ENCODE measurements at regions not wholly inside any gene's neighbourhood (a gene's known extent, or its start where the extent isn't known, plus 50 kb on each side); places are given as distances from the start of the nearest gene placed in this dataset.

GRCh38 chr10:3682745-3683144, 102.3 kb downstream of the KLF6 start:
- Mint-ChIP-seq H3K9me3 (peaks cover 6% of the 10 kb centered on the region), H3K4me3 (no peak overlapping the region), H3K27me3 (peaks cover 5% of the 10 kb centered on the region), H3K4me1 (peaks cover 11% of the 10 kb centered on the region), H3K36me3 (ENCODE audit: low read depth) (no peaks in the 10 kb centered on the region), H3K27ac (no peak overlapping the region)
- no peak for DNase-seq
- intact Hi-C loops (cut with micrococcal nuclease): no loop called here

DNA sequence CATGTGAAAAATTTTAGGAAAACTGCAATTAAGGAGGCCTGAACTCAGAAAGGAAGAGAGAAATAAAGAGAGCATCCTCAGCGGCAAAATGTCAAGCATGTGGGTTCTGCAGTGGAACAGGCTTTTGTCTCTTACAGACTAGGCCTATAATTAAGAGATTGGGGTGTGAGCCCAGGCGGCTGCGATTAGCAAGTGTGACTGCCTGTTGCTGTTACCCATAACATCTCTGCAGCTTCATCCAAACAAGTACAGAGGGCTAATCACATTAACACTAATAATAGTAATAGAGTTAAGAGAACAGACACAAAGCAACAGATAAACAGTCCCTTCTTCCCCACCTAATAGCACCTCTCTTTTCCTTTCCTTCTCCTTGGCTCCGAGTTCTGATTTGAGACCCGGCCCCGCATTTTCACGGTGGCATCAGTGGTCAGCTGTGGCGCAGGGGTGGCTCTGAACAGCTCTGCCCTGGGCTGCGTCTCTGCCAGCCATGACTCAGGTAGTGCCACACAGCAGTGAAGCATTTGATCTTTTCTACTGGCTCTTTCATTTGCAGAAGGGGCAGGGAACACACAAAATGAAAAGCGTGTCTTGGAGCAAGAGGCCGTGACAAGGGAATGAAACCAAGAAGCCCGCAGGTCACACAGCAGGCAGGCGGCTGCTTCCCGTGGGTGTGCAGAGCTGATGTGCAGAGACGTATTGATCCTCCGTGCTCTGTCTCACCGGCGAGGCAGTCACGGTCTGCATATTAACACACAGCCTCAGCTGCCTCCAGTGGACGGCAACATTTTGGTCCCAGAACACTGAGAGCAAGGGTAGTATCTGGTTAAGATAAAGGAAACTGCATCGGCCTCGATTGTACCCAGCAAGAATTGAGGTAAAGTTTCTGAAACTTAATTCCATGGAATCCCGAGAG, 103.1 kb downstream of the KLF6 start:
- intact Hi-C loops (cut with micrococcal nuclease): no loop called here
- Mint-ChIP-seq H3K4me3 (no peak overlapping the region), H3K36me3 (ENCODE audit: low read depth) (no peaks in the 10 kb centered on the region), H3K4me1 (peaks cover 11% of the 10 kb centered on the region), H3K9me3 (peaks cover 3% of the 10 kb centered on the region), H3K27ac (no peak overlapping the region), H3K27me3 (peaks cover 5% of the 10 kb centered on the region)
- no peak for DNase-seq

- intact Hi-C loops (cut with micrococcal nuclease): no loop called here
Observed at GRCh38 chr10:3679950-3680629, 104.9 kb downstream of the KLF6 start.

DNA sequence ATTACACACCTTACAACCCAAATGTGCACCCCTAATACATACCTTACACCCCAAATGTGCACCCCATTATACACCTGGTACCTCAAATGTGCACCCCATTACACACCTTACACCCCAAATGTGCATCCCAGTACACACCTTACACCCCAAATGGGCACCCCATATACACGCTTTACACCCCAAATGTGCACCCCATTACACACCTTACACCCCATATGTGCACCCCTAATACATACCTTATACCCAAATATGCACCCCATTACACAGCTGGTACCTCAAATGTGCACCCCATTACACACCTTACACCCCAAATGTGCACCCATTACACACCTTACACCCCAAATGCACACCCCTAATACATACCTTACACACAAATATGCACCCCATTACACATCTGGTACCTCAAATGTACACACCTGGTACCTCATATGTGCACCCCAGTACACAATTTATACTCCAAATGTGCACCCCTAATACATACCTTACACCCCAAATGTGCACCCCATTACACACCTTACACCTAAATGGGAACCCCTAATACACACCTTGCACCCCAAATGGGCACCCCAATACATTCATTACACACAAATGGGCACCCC, 106.3 kb downstream of the KLF6 start:
- DNase-seq: no peak
- intact Hi-C loops (cut with micrococcal nuclease): no loop called here
- no peaks in the 10 kb centered on the region for H3K36me3 Mint-ChIP-seq (ENCODE audit: low read depth)
- H3K4me3 Mint-ChIP-seq: no peak overlapping the region
- H3K4me1 Mint-ChIP-seq: peaks cover 4% of the 10 kb centered on the region
- H3K27ac Mint-ChIP-seq: no peak overlapping the region
- no peaks in the 10 kb centered on the region for H3K9me3 Mint-ChIP-seq
- H3K27me3 Mint-ChIP-seq: peaks cover 7% of the 10 kb centered on the region

More at GRCh38 chr10:3679950-3680629, 104.9 kb downstream of the KLF6 start:
- Mint-ChIP-seq H3K4me1 (peaks cover 13% of the 10 kb centered on the region), H3K36me3 (ENCODE audit: low read depth) (no peaks in the 10 kb centered on the region), H3K9me3 (no peaks in the 10 kb centered on the region), H3K27ac (no peak overlapping the region), H3K4me3 (no peak overlapping the region), H3K27me3 (peaks cover 5% of the 10 kb centered on the region)
- DNase-seq: no peak

DNA sequence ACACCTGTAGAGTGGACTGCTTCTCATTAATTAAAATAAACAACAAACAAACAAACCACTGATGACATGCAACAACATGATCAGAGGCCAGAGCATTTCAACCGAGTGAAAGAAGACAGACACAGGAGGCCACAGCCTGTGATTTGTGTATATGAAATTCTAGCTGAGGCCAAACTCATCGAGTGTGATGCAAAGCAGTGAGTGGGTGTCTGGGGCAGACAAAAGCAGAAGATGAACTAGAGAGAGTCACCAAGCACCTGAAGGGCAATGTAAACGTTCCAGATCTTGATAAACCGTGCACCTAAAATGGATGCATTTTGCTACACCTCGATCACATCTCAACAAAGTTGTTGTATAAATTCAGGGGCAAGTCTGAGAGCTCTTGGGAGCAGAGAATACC, 108.4 kb downstream of the KLF6 start:
- Mint-ChIP-seq H3K9me3 (no peaks in the 10 kb centered on the region), H3K4me3 (no peak overlapping the region), H3K4me1 (peaks cover 2% of the 10 kb centered on the region), H3K36me3 (ENCODE audit: low read depth) (no peaks in the 10 kb centered on the region), H3K27ac (no peak overlapping the region), H3K27me3 (peaks cover 7% of the 10 kb centered on the region)
- no peak for DNase-seq
- intact Hi-C loops (cut with micrococcal nuclease): no loop called here

GRCh38 chr10:3672220-3672619, 112.8 kb downstream of the KLF6 start:
- Mint-ChIP-seq H3K4me3 (no peak overlapping the region), H3K9me3 (no peaks in the 10 kb centered on the region), H3K27me3 (peaks cover 2% of the 10 kb centered on the region), H3K36me3 (ENCODE audit: low read depth) (no peaks in the 10 kb centered on the region), H3K27ac (no peak overlapping the region), H3K4me1 (peaks cover 29% of the 10 kb centered on the region)
- intact Hi-C loops (cut with micrococcal nuclease): no loop called here
- DNase-seq: no peak

DNA sequence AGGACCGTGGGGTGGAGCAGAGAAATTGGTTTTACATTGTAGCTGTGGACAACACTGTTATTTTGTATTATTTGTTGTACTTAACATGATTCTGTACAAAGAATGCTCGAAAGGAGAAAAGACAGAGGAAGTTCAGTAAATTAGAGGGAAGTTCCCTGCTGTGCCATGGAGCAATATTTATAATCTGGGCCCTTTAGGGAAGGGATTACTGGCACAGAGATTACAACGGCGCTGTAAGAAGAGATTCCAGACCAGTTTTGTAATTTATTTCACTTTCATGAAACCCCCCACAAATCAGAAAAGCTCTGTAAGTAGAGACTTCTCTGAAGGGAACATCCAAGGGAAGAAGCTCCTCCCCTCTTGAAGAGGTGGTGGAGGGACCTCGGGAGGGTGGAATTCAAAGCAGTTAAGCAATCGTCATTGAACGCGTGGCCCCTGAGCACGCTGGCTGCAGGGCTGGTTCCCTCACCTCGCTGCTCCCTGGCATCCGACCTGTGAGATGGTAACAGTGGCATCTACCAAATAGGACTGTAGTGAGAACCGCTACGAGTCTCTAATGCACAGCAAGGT, 113.5 kb downstream of the KLF6 start:
- no peak for DNase-seq
- intact Hi-C loops (cut with micrococcal nuclease): no loop called here
- Mint-ChIP-seq H3K9me3 (no peaks in the 10 kb centered on the region), H3K27me3 (peaks cover 5% of the 10 kb centered on the region), H3K4me1 (peaks cover 32% of the 10 kb centered on the region), H3K36me3 (ENCODE audit: low read depth) (no peaks in the 10 kb centered on the region), H3K27ac (no peak overlapping the region), H3K4me3 (no peak overlapping the region)

- intact Hi-C loops (cut with micrococcal nuclease): loop anchor here (2.0 to 5.0 kb wide), 5 partner anchors 16 to 437 kb away; no protein-coding TSS in a partner anchor
- Mint-ChIP-seq H3K27ac (peak overlapping the region; percentile 92), H3K36me3 (ENCODE audit: low read depth) (no peaks in the 10 kb centered on the region), H3K9me3 (no peaks in the 10 kb centered on the region), H3K4me3 (peak overlapping the region; percentile 86), H3K27me3 (peaks cover 2% of the 10 kb centered on the region), H3K4me1 (peaks cover 34% of the 10 kb centered on the region)
- DNase-seq: no peak
Observed at GRCh38 chr10:3668966-3669330, 116.1 kb downstream of the KLF6 start.

- H3K4me1 Mint-ChIP-seq: peaks cover 34% of the 10 kb centered on the region
- peak overlapping the region; percentile 92 for H3K27ac Mint-ChIP-seq
Observed at GRCh38 chr10:3668276-3668965, 116.6 kb downstream of the KLF6 start.

GRCh38 chr10:3666525-3667302, 118.3 kb downstream of the KLF6 start:
- Mint-ChIP-seq H3K36me3 (ENCODE audit: low read depth) (no peaks in the 10 kb centered on the region), H3K9me3 (peaks cover under 1% of the 10 kb centered on the region), H3K4me1 (peaks cover 34% of the 10 kb centered on the region), H3K27ac (peak overlapping the region; percentile 79), H3K4me3 (peak overlapping the region; percentile 80), H3K27me3 (peaks cover 2% of the 10 kb centered on the region)
- peak; percentile 79 for DNase-seq
- intact Hi-C loops (cut with micrococcal nuclease): loop anchor here (5.0 kb wide), 2 partner anchors 91 to 434 kb away; no protein-coding TSS in a partner anchor

More at GRCh38 chr10:3668276-3668965, 116.6 kb downstream of the KLF6 start:
- H3K27me3 Mint-ChIP-seq: peaks cover 2% of the 10 kb centered on the region
- peak overlapping the region; percentile 86 for H3K4me3 Mint-ChIP-seq
- H3K9me3 Mint-ChIP-seq: no peaks in the 10 kb centered on the region
- H3K36me3 Mint-ChIP-seq (ENCODE audit: low read depth): no peaks in the 10 kb centered on the region
- DNase-seq: peak; percentile 89
- intact Hi-C loops (cut with micrococcal nuclease): loop anchor here (2.0 to 5.0 kb wide), 5 partner anchors 16 to 436 kb away; no protein-coding TSS in a partner anchor

DNA sequence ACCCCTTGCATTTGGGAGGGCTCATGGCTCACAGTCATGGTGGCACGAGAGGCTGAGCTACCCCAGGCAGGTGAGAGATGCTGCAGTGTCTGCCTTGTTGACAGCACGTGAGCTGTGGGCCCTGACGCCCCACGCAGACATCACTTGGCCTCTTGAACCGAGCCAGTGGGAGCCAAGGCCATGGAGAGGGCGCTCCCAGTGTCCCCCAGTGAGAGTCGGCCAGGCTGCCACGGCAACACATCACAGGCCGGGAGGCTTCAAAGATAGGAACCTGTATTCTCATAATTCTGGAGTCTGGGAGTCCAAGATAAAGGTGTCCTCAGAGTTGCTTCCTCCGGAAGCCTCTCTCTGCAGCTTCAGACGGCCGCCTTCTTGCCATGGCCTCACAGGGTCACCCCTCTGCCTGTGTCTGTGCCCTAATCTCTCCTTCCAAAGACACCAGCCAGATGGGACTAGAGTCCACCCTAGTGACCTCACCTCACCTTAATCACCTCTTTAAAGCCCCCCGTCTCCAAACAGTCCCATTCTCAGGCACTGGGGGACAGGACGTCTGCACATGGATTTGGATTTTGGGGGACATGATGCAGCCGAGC, 119.6 kb downstream of the KLF6 start:
- no peaks in the 10 kb centered on the region for H3K36me3 Mint-ChIP-seq (ENCODE audit: low read depth)
- H3K9me3 Mint-ChIP-seq: peaks cover 6% of the 10 kb centered on the region
- no peak overlapping the region for H3K27ac Mint-ChIP-seq
- H3K4me1 Mint-ChIP-seq: peaks cover 33% of the 10 kb centered on the region
- H3K27me3 Mint-ChIP-seq: peaks cover 2% of the 10 kb centered on the region
- no peak for DNase-seq
- intact Hi-C loops (cut with micrococcal nuclease): loop anchor here (5.0 kb wide), 2 partner anchors 92 to 433 kb away; no protein-coding TSS in a partner anchor
- no peak overlapping the region for H3K4me3 Mint-ChIP-seq

- intact Hi-C loops (cut with micrococcal nuclease): no loop called here
- peaks cover 2% of the 10 kb centered on the region for H3K27me3 Mint-ChIP-seq
- no peaks in the 10 kb centered on the region for H3K36me3 Mint-ChIP-seq (ENCODE audit: low read depth)
- H3K4me1 Mint-ChIP-seq: peaks cover 11% of the 10 kb centered on the region
- H3K4me3 Mint-ChIP-seq: no peak overlapping the region
- peaks cover 6% of the 10 kb centered on the region for H3K9me3 Mint-ChIP-seq
- H3K27ac Mint-ChIP-seq: no peak overlapping the region
- no peak for DNase-seq
Observed at GRCh38 chr10:3662775-3663174, 122.2 kb downstream of the KLF6 start.

Data from activated CD4-positive, alpha-beta T cell treated with anti-CD3 and anti-CD28 coated beads, Interleukin-2, amount 10 ng/mL, durations not matched to agents 24 days and 14 days (primary cell).